ENCODE measurements at regions not wholly inside any gene's neighbourhood (a gene's known extent, or its start where the extent isn't known, plus 50 kb on each side); places are given as distances from the start of the nearest gene placed in this dataset.

GRCh38 chr17:5677620-5678019 lies 93.3 kb upstream of the NLRP1 start:
- no peak for TF ChIP-seq CTCF (IDR thresholded peaks at IDR 0.05)
- no peak for TF ChIP-seq CREB1 (CRISPR knock-in tag; IDR thresholded peaks at IDR 0.05)
- TF ChIP-seq RORB (CRISPR knock-in tag; IDR thresholded peaks at IDR 0.05) = no peak
- TF ChIP-seq NR1H2 (CRISPR knock-in tag; IDR thresholded peaks at IDR 0.05) = no peak
- TF ChIP-seq CDX4 (CRISPR knock-in tag; IDR thresholded peaks at IDR 0.05; ENCODE audit: borderline replicate concordance) = no peak
- no peak for TF ChIP-seq USF2 (CRISPR knock-in tag; IDR thresholded peaks at IDR 0.05)
